H1 (cell line): ENCODE measurements at regions not wholly inside any gene's neighbourhood (a gene's known extent, or its start where the extent isn't known, plus 50 kb on each side); places are given as distances from the start of the nearest gene placed in this dataset.

Source experiments
- BCL11A ChIP-seq, 2 experiments: IDR thresholded peaks; one replicate each; pipeline ENCODE4 v1.6.1; 2011; ENCODE audit warnings: low read depth in 2 of 2, low read length in 2 of 2, mild to moderate bottlenecking in 2 of 2
- CHD7 ChIP-seq: fragments of 300-600 bp; sonication (generic); IDR thresholded peaks from 2 replicates; pipeline ENCODE4 v1.7.1; 2012; ENCODE audit warnings: low read length, moderate library complexity, mild to moderate bottlenecking, inconsistent platforms; ENCODE audit not compliant: insufficient replicate concordance
- RXRA ChIP-seq: IDR thresholded peaks from 2 replicates; pipeline ENCODE4 v1.6.1; 2011; ENCODE audit warnings: low read depth, mild to moderate bottlenecking, low read length, moderate library complexity; ENCODE audit not compliant: insufficient read depth
- SP4 ChIP-seq: IDR thresholded peaks from 2 replicates; pipeline ENCODE4 v1.6.1; 2012; ENCODE audit warnings: low read length, inconsistent platforms

GRCh38 chr22:49530671-49531367 lies 296.9 kb downstream of the BRD1 start (continued):
- TF ChIP-seq CHD7 (no peak), SP4 (no peak), BCL11A (IDR thresholded peaks at IDR 0.05; ENCODE audit: low read depth in 2 of 2, low read length in 2 of 2) (no peak), RXRA (no peak)
